ENCODE measurements at regions not wholly inside any gene's neighbourhood (a gene's known extent, or its start where the extent isn't known, plus 50 kb on each side); places are given as distances from the start of the nearest gene placed in this dataset.

DNA sequence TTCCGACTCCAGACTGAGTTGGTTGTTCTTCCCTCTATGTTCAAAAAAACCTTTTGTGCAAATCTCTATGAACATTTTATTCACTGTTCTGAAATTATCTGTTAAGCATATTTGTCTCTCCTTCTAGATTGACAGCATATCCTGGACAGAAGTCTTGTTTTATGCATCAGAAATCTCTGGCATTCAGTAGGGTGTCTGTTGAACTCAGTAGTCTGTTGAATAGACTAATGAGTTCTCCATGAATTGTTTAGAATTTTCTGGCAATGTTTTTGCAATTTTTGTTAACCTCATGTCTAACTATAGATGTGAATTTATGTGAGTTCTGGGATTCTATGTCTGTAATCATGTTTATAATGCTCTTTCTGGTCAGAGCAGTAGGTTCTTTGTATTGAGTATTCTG is 222.5 kb upstream of the KCNMB2 start:
- no peak for TF ChIP-seq EZH2 (IDR thresholded peaks at IDR 0.05)
- TF ChIP-seq POLR2AphosphoS5 (IDR thresholded peaks at IDR 0.05; ENCODE audit: borderline replicate concordance, low read depth, low read length) = no peak
- no peak for TF ChIP-seq FOXP2 (optimal IDR thresholded peaks at IDR 0.05; ENCODE audit: control extremely low read depth, extremely low read length, insufficient read depth)

Measured in SK-N-MC (cell line).